ENCODE measurements at regions not wholly inside any gene's neighbourhood (a gene's known extent, or its start where the extent isn't known, plus 50 kb on each side); places are given as distances from the start of the nearest gene placed in this dataset.

GRCh38 chr13:99875391-99875790 is 96.2 kb downstream of the ZIC5 start:
- H3K36me3 ChIP-seq (ENCODE audit: control insufficient read depth in 2 of 2, insufficient read depth in 2 of 2, low read length in 1 of 2), result no peaks in the 10 kb centered on the region
- no peak for DNase-seq (ENCODE audit: low read depth in 6 of 9, low spot score in 9 of 9)
- no peak overlapping the region for H3K4me3 ChIP-seq (ENCODE audit: low read length in 2 of 2)
- no peaks in the 10 kb centered on the region for H3K27me3 ChIP-seq (ENCODE audit: control insufficient read depth in 2 of 2, insufficient read depth in 1 of 2, low read length in 1 of 2)
- H3K27ac ChIP-seq (ENCODE audit: low read depth in 1 of 2, low read length in 1 of 2), result no peak overlapping the region
- no peaks in the 10 kb centered on the region for H3K4me1 ChIP-seq (ENCODE audit: control insufficient read depth in 2 of 2, insufficient read depth in 2 of 2, low read length in 2 of 2)
- 95% methylated on average over 6 of the region's 6 CpGs for WGBS
- no peaks in the 10 kb centered on the region for H3K9me3 ChIP-seq (ENCODE audit: control insufficient read depth in 2 of 2, insufficient read depth in 1 of 2, low read length in 1 of 2)

GRCh38 chr13:99873832-99874430 is 97.6 kb downstream of the ZIC5 start:
- H3K4me1 ChIP-seq (ENCODE audit: control insufficient read depth in 2 of 2, insufficient read depth in 2 of 2, low read length in 2 of 2), result no peaks in the 10 kb centered on the region
- 74% methylated on average over 3 of the region's 3 CpGs for WGBS
- H3K36me3 ChIP-seq (ENCODE audit: control insufficient read depth in 2 of 2, insufficient read depth in 2 of 2, low read length in 1 of 2), result no peaks in the 10 kb centered on the region
- H3K27ac ChIP-seq (ENCODE audit: low read depth in 1 of 2, low read length in 1 of 2), result no peak overlapping the region
- no peaks in the 10 kb centered on the region for H3K27me3 ChIP-seq (ENCODE audit: control insufficient read depth in 2 of 2, insufficient read depth in 1 of 2, low read length in 1 of 2)
- DNase-seq (ENCODE audit: low read depth in 6 of 9, low spot score in 9 of 9), result no peak
- H3K4me3 ChIP-seq (ENCODE audit: low read length in 2 of 2), result no peak overlapping the region
- H3K9me3 ChIP-seq (ENCODE audit: control insufficient read depth in 2 of 2, insufficient read depth in 1 of 2, low read length in 1 of 2), result no peaks in the 10 kb centered on the region

- Histone ChIP-seq H3K27ac (ENCODE audit: low read depth in 1 of 2, low read length in 1 of 2) (no peak overlapping the region), H3K9me3 (ENCODE audit: control insufficient read depth in 2 of 2, insufficient read depth in 1 of 2, low read length in 1 of 2) (no peaks in the 10 kb centered on the region), H3K36me3 (ENCODE audit: control insufficient read depth in 2 of 2, insufficient read depth in 2 of 2, low read length in 1 of 2) (no peaks in the 10 kb centered on the region), H3K27me3 (ENCODE audit: control insufficient read depth in 2 of 2, insufficient read depth in 1 of 2, low read length in 1 of 2) (no peaks in the 10 kb centered on the region), H3K4me3 (ENCODE audit: low read length in 2 of 2) (no peak overlapping the region), H3K4me1 (ENCODE audit: control insufficient read depth in 2 of 2, insufficient read depth in 2 of 2, low read length in 2 of 2) (no peaks in the 10 kb centered on the region)
- DNase-seq (ENCODE audit: low read depth in 6 of 9, low spot score in 9 of 9), result no peak
- WGBS, result 98% methylated on average over 2 of the region's 2 CpGs
These were observed 98.4 kb downstream of the ZIC5 start for GRCh38 chr13:99873141-99873540.

DNA sequence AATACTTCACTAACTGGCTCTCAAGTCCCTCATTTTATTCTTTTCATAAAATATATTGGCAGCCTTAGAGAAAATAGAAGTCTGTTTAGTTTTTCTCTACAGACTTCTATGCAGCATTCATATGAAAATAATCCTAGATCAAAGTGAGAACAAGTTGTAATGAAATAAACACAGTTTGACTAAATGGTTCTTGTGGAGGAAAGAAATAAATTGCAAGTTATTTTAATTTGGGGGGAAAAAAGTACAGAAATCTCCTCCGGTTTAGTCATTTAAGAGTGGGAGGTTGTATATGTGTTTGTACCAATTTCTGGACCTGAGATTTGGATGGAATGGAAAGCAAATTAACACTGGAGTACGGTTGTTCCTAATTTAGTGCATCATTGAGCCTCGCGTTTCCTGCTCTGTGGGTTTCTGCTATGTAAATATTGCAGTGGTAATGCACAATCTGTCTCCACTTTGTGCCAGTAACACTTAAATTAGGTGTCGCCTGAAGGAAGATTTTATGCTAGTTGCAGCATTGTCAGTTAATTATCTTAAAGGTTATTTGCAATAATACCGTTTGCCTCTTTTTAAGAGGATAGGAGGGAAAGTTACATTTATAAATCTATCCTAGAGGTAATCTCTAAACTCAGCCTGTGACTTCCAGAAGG is 100.2 kb downstream of the ZIC5 start:
- no peak for DNase-seq (ENCODE audit: low read depth in 6 of 9, low spot score in 9 of 9)
- H3K27me3 ChIP-seq (ENCODE audit: control insufficient read depth in 2 of 2, insufficient read depth in 1 of 2, low read length in 1 of 2), result no peaks in the 10 kb centered on the region
- 62% methylated on average over 6 of the region's 6 CpGs for WGBS
- no peaks in the 10 kb centered on the region for H3K9me3 ChIP-seq (ENCODE audit: control insufficient read depth in 2 of 2, insufficient read depth in 1 of 2, low read length in 1 of 2)
- no peaks in the 10 kb centered on the region for H3K4me1 ChIP-seq (ENCODE audit: control insufficient read depth in 2 of 2, insufficient read depth in 2 of 2, low read length in 2 of 2)
- H3K27ac ChIP-seq (ENCODE audit: low read depth in 1 of 2, low read length in 1 of 2), result no peak overlapping the region
- no peaks in the 10 kb centered on the region for H3K36me3 ChIP-seq (ENCODE audit: control insufficient read depth in 2 of 2, insufficient read depth in 2 of 2, low read length in 1 of 2)
- no peak overlapping the region for H3K4me3 ChIP-seq (ENCODE audit: low read length in 2 of 2)

DNA sequence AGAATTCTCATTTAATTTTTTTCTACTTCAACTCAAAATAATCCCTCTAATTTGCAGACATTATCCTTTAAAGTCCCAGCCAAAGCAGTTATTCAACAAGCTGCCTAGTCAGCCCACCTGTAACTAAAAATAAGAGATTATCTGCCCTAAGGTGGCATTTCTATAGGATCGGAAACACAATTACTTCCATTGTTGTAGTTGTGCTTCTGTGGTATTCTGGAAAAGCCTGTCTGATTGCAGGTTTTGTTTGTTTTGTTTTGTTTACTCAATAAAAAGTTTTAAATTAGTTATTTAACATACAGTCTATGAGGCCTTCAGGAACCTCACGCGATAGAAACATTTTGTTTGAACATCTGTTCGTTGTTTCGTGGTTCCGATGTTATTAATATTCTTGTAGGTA is 101.0 kb downstream of the ZIC5 start:
- Histone ChIP-seq H3K27ac (ENCODE audit: low read depth in 1 of 2, low read length in 1 of 2) (no peak overlapping the region), H3K4me3 (ENCODE audit: low read length in 2 of 2) (no peak overlapping the region), H3K4me1 (ENCODE audit: control insufficient read depth in 2 of 2, insufficient read depth in 2 of 2, low read length in 2 of 2) (no peaks in the 10 kb centered on the region), H3K36me3 (ENCODE audit: control insufficient read depth in 2 of 2, insufficient read depth in 2 of 2, low read length in 1 of 2) (no peaks in the 10 kb centered on the region), H3K27me3 (ENCODE audit: control insufficient read depth in 2 of 2, insufficient read depth in 1 of 2, low read length in 1 of 2) (no peaks in the 10 kb centered on the region), H3K9me3 (ENCODE audit: control insufficient read depth in 2 of 2, insufficient read depth in 1 of 2, low read length in 1 of 2) (no peaks in the 10 kb centered on the region)
- DNase-seq (ENCODE audit: low read depth in 6 of 9, low spot score in 9 of 9), result no peak
- 97% methylated on average over 6 of the region's 6 CpGs for WGBS

- H3K27ac ChIP-seq (ENCODE audit: low read depth in 1 of 2, low read length in 1 of 2), result no peak overlapping the region
- no peaks in the 10 kb centered on the region for H3K36me3 ChIP-seq (ENCODE audit: control insufficient read depth in 2 of 2, insufficient read depth in 2 of 2, low read length in 1 of 2)
- H3K4me1 ChIP-seq (ENCODE audit: control insufficient read depth in 2 of 2, insufficient read depth in 2 of 2, low read length in 2 of 2), result no peaks in the 10 kb centered on the region
- WGBS, result 97% methylated on average over 1 of the region's 1 CpG
- no peak overlapping the region for H3K4me3 ChIP-seq (ENCODE audit: low read length in 2 of 2)
- no peaks in the 10 kb centered on the region for H3K27me3 ChIP-seq (ENCODE audit: control insufficient read depth in 2 of 2, insufficient read depth in 1 of 2, low read length in 1 of 2)
- H3K9me3 ChIP-seq (ENCODE audit: control insufficient read depth in 2 of 2, insufficient read depth in 1 of 2, low read length in 1 of 2), result no peaks in the 10 kb centered on the region
- DNase-seq (ENCODE audit: low read depth in 6 of 9, low spot score in 9 of 9), result no peak
These were observed 101.7 kb downstream of the ZIC5 start for GRCh38 chr13:99869830-99870229.

DNA sequence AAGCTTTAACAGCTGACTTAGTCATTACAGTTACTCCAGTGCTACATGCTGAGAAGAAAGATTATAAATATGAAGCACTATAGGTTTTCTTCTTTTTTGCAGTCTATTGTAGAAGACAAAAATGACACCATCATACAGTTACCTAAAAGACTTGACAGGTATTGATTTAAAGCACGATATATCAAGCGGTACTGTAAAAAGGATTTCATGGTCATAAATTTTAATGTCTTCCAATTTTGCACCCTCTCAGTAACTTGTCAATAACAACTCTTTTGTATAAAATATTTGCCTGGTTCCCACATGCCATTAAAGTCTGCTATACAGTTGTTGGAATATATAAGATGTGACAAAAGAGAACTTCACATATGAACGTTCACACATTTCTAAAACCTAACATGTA is 102.8 kb downstream of the ZIC5 start:
- no peaks in the 10 kb centered on the region for H3K4me1 ChIP-seq (ENCODE audit: control insufficient read depth in 2 of 2, insufficient read depth in 2 of 2, low read length in 2 of 2)
- H3K9me3 ChIP-seq (ENCODE audit: control insufficient read depth in 2 of 2, insufficient read depth in 1 of 2, low read length in 1 of 2), result no peaks in the 10 kb centered on the region
- H3K27ac ChIP-seq (ENCODE audit: low read depth in 1 of 2, low read length in 1 of 2), result no peak overlapping the region
- 99% methylated on average over 3 of the region's 3 CpGs for WGBS
- H3K4me3 ChIP-seq (ENCODE audit: low read length in 2 of 2), result no peak overlapping the region
- no peak for DNase-seq (ENCODE audit: low read depth in 6 of 9, low spot score in 9 of 9)
- H3K36me3 ChIP-seq (ENCODE audit: control insufficient read depth in 2 of 2, insufficient read depth in 2 of 2, low read length in 1 of 2), result no peaks in the 10 kb centered on the region
- no peaks in the 10 kb centered on the region for H3K27me3 ChIP-seq (ENCODE audit: control insufficient read depth in 2 of 2, insufficient read depth in 1 of 2, low read length in 1 of 2)

DNA sequence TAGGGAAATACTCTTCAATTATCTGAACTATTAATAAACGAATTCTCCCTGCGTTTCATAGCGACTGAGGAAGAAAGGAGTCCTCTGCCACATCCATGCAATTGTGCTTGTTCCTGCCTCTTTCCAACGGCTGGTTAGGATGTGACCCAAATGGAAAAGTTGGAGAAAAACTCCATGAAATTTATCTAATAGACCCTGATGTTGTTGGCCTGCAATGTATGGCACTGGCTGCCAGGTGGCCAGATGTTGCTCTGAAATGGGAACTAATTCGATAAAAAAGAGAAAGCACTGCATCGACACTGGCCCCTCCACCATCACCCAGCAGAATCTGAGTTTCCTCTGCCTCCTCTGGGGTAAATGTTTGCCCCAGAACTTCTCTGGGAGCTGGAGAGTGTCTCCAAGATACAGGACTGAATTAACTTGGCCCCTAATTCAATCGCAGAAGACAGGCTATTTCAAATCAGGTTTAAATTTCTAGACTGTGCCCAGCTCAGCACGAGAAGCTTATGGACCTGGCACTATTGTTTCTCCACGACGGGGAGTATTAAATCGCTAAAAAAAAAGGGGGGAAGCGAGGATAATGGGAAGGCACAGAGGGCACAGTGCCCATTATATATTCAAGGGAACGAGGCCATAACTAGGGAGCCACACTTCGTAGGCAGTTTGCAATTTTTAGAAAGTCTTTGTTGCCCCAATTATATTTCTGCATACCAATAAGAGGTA is 103.9 kb downstream of the ZIC5 start:
- Histone ChIP-seq H3K4me1 (ENCODE audit: control insufficient read depth in 2 of 2, insufficient read depth in 2 of 2, low read length in 2 of 2) (no peaks in the 10 kb centered on the region), H3K36me3 (ENCODE audit: control insufficient read depth in 2 of 2, insufficient read depth in 2 of 2, low read length in 1 of 2) (no peaks in the 10 kb centered on the region), H3K4me3 (ENCODE audit: low read length in 2 of 2) (no peak overlapping the region), H3K27ac (ENCODE audit: low read depth in 1 of 2, low read length in 1 of 2) (no peak overlapping the region), H3K9me3 (ENCODE audit: control insufficient read depth in 2 of 2, insufficient read depth in 1 of 2, low read length in 1 of 2) (no peaks in the 10 kb centered on the region), H3K27me3 (ENCODE audit: control insufficient read depth in 2 of 2, insufficient read depth in 1 of 2, low read length in 1 of 2) (no peaks in the 10 kb centered on the region)
- no peak for DNase-seq (ENCODE audit: low read depth in 6 of 9, low spot score in 9 of 9)
- 97% methylated on average over 14 of the region's 14 CpGs for WGBS

GRCh38 chr13:99866781-99867180 is 104.8 kb downstream of the ZIC5 start:
- H3K36me3 ChIP-seq (ENCODE audit: control insufficient read depth in 2 of 2, insufficient read depth in 2 of 2, low read length in 1 of 2), result no peaks in the 10 kb centered on the region
- H3K4me3 ChIP-seq (ENCODE audit: low read length in 2 of 2), result no peak overlapping the region
- no peak for DNase-seq (ENCODE audit: low read depth in 6 of 9, low spot score in 9 of 9)
- no peaks in the 10 kb centered on the region for H3K4me1 ChIP-seq (ENCODE audit: control insufficient read depth in 2 of 2, insufficient read depth in 2 of 2, low read length in 2 of 2)
- H3K27me3 ChIP-seq (ENCODE audit: control insufficient read depth in 2 of 2, insufficient read depth in 1 of 2, low read length in 1 of 2), result no peaks in the 10 kb centered on the region
- H3K27ac ChIP-seq (ENCODE audit: low read depth in 1 of 2, low read length in 1 of 2), result no peak overlapping the region
- H3K9me3 ChIP-seq (ENCODE audit: control insufficient read depth in 2 of 2, insufficient read depth in 1 of 2, low read length in 1 of 2), result no peaks in the 10 kb centered on the region
- 99% methylated on average over 7 of the region's 7 CpGs for WGBS

Data from thymus (tissue), 11 donors.